ENCODE measurements at regions not wholly inside any gene's neighbourhood (a gene's known extent, or its start where the extent isn't known, plus 50 kb on each side); places are given as distances from the start of the nearest gene placed in this dataset.
"Not testable (repeated sequence)": the region's sequence is repeated elsewhere in the genome, so short reads cannot be mapped to it uniquely, and the experiment has no call there.

DNA sequence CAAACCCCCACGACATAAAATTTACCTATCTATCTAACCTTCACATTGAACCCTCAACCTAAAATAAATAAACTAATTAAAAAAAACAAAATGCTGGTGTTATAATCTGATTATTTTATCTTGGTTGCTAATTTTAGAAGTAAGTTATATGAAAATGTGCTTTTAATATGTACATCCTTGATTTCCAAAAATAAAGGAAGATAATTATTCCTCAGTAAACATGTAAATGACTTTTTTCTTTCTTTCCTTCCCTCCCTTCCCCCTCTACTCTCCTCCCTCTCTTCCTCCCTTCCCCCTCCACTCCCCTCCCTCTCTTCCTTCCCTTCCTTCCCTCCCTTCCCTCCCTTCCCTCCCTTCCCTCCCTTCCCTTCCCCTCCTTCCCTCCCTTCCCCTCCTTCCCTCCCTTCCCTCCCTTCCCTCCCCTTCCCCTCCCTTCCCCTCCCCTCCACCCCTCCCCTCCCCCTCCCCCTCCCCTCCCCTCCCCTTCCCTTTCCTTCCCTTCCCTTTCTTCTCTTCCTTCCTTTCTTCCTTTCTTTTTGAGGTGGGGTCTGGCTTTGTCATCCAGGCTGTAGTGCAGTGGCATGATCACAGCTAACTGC lies 180.0 kb upstream of the GIMD1 start:
- Histone ChIP-seq H3F3A (ENCODE audit: insufficient read depth) (no peaks in the 10 kb centered on the region), H3K4me3 (ENCODE audit: insufficient read depth, low read length, poor library complexity, severe bottlenecking) (no peak overlapping the region), H3K9me2 (replicated peaks; ENCODE audit: insufficient read depth, low read length) (no peaks in the 10 kb centered on the region), H3K27me3 (ENCODE audit: low read length) (no peaks in the 10 kb centered on the region), H3K27ac (ENCODE audit: low read depth, low read length) (no peak overlapping the region), H2AFZ (ENCODE audit: low read depth, low read length, severe bottlenecking) (no peak overlapping the region), H4K20me1 (ENCODE audit: low read depth, low read length) (no peaks in the 10 kb centered on the region), H3K79me2 (ENCODE audit: insufficient read depth, low read length) (no peaks in the 10 kb centered on the region), H3K4me2 (ENCODE audit: low read depth, low read length, poor library complexity, severe bottlenecking) (no peak overlapping the region), H3K36me3 (ENCODE audit: low read length) (no peaks in the 10 kb centered on the region), H3K9me3 (ENCODE audit: insufficient read depth, low read length) (no peaks in the 10 kb centered on the region), H3K9ac (ENCODE audit: low read length) (no peak overlapping the region)
- TF ChIP-seq EZH2phosphoT487 (conservative IDR thresholded peaks at IDR 0.05; ENCODE audit: low read length): no peak
- TF ChIP-seq, protein P1, sequence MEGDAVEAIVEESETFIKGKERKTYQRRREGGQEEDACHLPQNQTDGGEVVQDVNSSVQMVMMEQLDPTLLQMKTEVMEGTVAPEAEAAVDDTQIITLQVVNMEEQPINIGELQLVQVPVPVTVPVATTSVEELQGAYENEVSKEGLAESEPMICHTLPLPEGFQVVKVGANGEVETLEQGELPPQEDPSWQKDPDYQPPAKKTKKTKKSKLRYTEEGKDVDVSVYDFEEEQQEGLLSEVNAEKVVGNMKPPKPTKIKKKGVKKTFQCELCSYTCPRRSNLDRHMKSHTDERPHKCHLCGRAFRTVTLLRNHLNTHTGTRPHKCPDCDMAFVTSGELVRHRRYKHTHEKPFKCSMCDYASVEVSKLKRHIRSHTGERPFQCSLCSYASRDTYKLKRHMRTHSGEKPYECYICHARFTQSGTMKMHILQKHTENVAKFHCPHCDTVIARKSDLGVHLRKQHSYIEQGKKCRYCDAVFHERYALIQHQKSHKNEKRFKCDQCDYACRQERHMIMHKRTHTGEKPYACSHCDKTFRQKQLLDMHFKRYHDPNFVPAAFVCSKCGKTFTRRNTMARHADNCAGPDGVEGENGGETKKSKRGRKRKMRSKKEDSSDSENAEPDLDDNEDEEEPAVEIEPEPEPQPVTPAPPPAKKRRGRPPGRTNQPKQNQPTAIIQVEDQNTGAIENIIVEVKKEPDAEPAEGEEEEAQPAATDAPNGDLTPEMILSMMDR (IDR thresholded peaks at IDR 0.05; ENCODE audit: insufficient read depth, low read length, poor library complexity, severe bottlenecking): no peak

DNA sequence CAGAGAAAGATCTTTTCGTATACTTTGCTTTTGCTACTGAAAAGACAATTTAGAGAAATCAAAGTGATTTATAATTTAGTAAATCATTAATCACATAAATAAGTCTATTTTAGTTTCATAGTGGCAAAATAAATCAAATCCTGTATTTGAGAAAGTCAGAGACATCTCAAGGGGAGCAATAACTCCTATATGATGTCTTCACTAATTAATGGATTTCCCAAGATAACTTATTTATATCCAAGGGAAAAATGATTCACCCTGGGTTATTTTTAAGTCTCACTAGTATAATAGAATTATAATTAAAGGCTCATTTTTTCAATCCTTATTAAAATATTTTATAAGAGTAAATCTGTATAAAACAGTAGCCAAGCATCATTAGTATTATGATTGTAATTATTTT lies 177.8 kb upstream of the GIMD1 start:
- Histone ChIP-seq H3K36me3 (ENCODE audit: low read length) (no peaks in the 10 kb centered on the region), H3K9me2 (replicated peaks; ENCODE audit: insufficient read depth, low read length) (no peaks in the 10 kb centered on the region), H3K4me2 (ENCODE audit: low read depth, low read length, poor library complexity, severe bottlenecking) (no peak overlapping the region), H3F3A (ENCODE audit: insufficient read depth) (no peaks in the 10 kb centered on the region), H3K9ac (ENCODE audit: low read length) (no peak overlapping the region), H3K9me3 (ENCODE audit: insufficient read depth, low read length) (no peaks in the 10 kb centered on the region), H3K4me3 (ENCODE audit: insufficient read depth, low read length, poor library complexity, severe bottlenecking) (no peak overlapping the region), H3K79me2 (ENCODE audit: insufficient read depth, low read length) (no peaks in the 10 kb centered on the region), H4K20me1 (ENCODE audit: low read depth, low read length) (no peaks in the 10 kb centered on the region), H2AFZ (ENCODE audit: low read depth, low read length, severe bottlenecking) (no peak overlapping the region), H3K27me3 (ENCODE audit: low read length) (no peaks in the 10 kb centered on the region), H3K27ac (ENCODE audit: low read depth, low read length) (no peak overlapping the region)
- no peak for TF ChIP-seq EZH2phosphoT487 (conservative IDR thresholded peaks at IDR 0.05; ENCODE audit: low read length)
- TF ChIP-seq, protein P1 (IDR thresholded peaks at IDR 0.05; ENCODE audit: insufficient read depth, low read length, poor library complexity, severe bottlenecking): no peak

DNA sequence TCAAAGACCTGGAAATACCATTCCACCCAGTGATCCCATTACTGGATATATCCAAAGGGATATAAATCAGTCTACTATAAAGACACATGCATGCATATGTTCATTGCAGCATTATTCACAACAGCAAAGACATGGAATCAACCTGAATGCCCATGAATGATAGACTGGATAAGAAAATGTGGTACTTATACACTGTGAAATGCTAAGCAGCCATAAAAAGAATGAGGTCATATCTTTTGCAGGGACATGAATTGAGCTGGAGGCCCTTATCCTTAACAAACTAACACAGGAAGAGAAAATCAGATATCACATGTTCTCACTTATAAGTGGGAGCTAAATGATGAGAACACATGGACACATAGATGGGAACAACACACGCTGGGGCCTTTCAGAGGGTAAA lies 174.0 kb upstream of the GIMD1 start:
- H4K20me1 ChIP-seq (ENCODE audit: low read depth, low read length); H3K27ac ChIP-seq (ENCODE audit: low read depth, low read length); H3K79me2 ChIP-seq (ENCODE audit: insufficient read depth, low read length); H3K4me2 ChIP-seq (ENCODE audit: low read depth, low read length, poor library complexity, severe bottlenecking); H3K9me3 ChIP-seq (ENCODE audit: insufficient read depth, low read length); H3K9me2 ChIP-seq (replicated peaks; ENCODE audit: insufficient read depth, low read length); H3K4me3 ChIP-seq (ENCODE audit: insufficient read depth, low read length, poor library complexity, severe bottlenecking); H2AFZ ChIP-seq (ENCODE audit: low read depth, low read length, severe bottlenecking); H3K27me3 ChIP-seq (ENCODE audit: low read length); H3K9ac ChIP-seq (ENCODE audit: low read length); H3K36me3 ChIP-seq (ENCODE audit: low read length); H3F3A ChIP-seq (ENCODE audit: insufficient read depth): not testable (repeated sequence)

DNA sequence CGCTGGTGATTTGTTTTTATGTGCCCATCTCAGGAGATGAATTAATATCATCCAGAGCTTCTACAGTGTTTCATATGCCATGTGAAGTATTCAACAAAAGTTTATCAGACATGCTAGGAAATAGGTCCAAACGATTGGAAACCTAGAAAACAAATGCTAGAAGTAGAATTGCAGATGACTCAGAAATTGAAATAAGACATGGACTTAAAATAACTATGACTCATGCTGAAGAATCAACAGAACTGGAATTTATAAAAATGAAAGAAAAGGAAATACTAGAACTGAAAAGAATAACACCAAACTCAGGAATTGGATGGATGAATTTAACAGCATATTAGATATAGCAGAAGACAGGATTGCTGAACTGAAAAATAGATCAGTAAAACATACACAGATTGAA lies 172.7 kb upstream of the GIMD1 start:
- Histone ChIP-seq H3K9me3 (ENCODE audit: insufficient read depth, low read length) (no peaks in the 10 kb centered on the region), H3K9me2 (replicated peaks; ENCODE audit: insufficient read depth, low read length) (no peaks in the 10 kb centered on the region), H3K9ac (ENCODE audit: low read length) (no peak overlapping the region), H3K4me3 (ENCODE audit: insufficient read depth, low read length, poor library complexity, severe bottlenecking) (no peak overlapping the region), H3K4me2 (ENCODE audit: low read depth, low read length, poor library complexity, severe bottlenecking) (no peak overlapping the region), H3K27ac (ENCODE audit: low read depth, low read length) (no peak overlapping the region), H3K36me3 (ENCODE audit: low read length) (no peaks in the 10 kb centered on the region), H4K20me1 (ENCODE audit: low read depth, low read length) (no peaks in the 10 kb centered on the region), H3F3A (ENCODE audit: insufficient read depth) (no peaks in the 10 kb centered on the region), H3K79me2 (ENCODE audit: insufficient read depth, low read length) (no peaks in the 10 kb centered on the region), H2AFZ (ENCODE audit: low read depth, low read length, severe bottlenecking) (no peak overlapping the region), H3K27me3 (ENCODE audit: low read length) (no peaks in the 10 kb centered on the region)
- TF ChIP-seq EZH2phosphoT487 (conservative IDR thresholded peaks at IDR 0.05; ENCODE audit: low read length): no peak
- TF ChIP-seq, protein P1 (IDR thresholded peaks at IDR 0.05; ENCODE audit: insufficient read depth, low read length, poor library complexity, severe bottlenecking): no peak

All from SU-DHL-6 (cell line).